ENCODE measurements at regions not wholly inside any gene's neighbourhood (a gene's known extent, or its start where the extent isn't known, plus 50 kb on each side); places are given as distances from the start of the nearest gene placed in this dataset.

- CTCF ChIA-PET = no interaction called here
- Histone ChIP-seq H3K9me3 (replicated peaks; ENCODE audit: control insufficient read depth, insufficient read depth, low read length) (no peaks in the 10 kb centered on the region), H4K20me1 (ENCODE audit: control insufficient read depth, insufficient read depth) (no peaks in the 10 kb centered on the region), H3K4me3 (no peak overlapping the region), H3K27ac (ENCODE audit: control insufficient read depth, insufficient read depth) (no peak overlapping the region), H3K4me2 (ENCODE audit: control insufficient read depth, insufficient read depth) (no peak overlapping the region), H3K4me1 (ENCODE audit: control insufficient read depth, insufficient read depth, low read length) (no peaks in the 10 kb centered on the region), H3K27me3 (replicated peaks in 1 of 2; ENCODE audit: control insufficient read depth in 2 of 2, insufficient read depth in 2 of 2, low read length in 1 of 2) (no peaks in the 10 kb centered on the region; a peak in 1 of 4 replicates), H3K79me2 (ENCODE audit: control insufficient read depth, insufficient read depth, low read length) (no peaks in the 10 kb centered on the region), H3K9ac (ENCODE audit: control insufficient read depth, insufficient read depth, low read length) (no peak overlapping the region), H2AFZ (ENCODE audit: control insufficient read depth, low read depth, low read length) (no peak overlapping the region), H3K36me3 (ENCODE audit: control insufficient read depth in 2 of 2, insufficient read depth in 2 of 2, low read length in 1 of 2) (no peaks in the 10 kb centered on the region)
- SMC1A ChIA-PET (ENCODE audit: uncharacterized antibody, unreplicated experiment) = interaction anchor here (1.4 kb wide), 1 partner anchor 67 kb away, joined by 3 read pairs; no protein-coding TSS in a partner anchor
- in situ Hi-C loops (cut with MboI) = no loop called here
- WGBS (ENCODE audit: insufficient coverage, insufficient replicate concordance, low lambda C conversion rate, missing lambda C conversion rate) = 40% methylated on average over 3 of the region's 3 CpGs
- intact Hi-C loops (cut with micrococcal nuclease; ENCODE audit: unreplicated experiment) = no loop called here
- ATAC-seq (no peak), FAIRE-seq (no peak), DNase-seq (ENCODE audit: low read depth, low spot score) (no peak)
- BruUV-seq (replicated peaks) = no TSS peak
- POLR2A ChIA-PET = no interaction called here
- RAD21 ChIA-PET (ENCODE audit: unreplicated experiment) = no interaction called here
- TF ChIP-seq STAT3 (IDR thresholded peaks at IDR 0.05; ENCODE audit: low read depth, low read length) (no peak), TBL1XR1 (IDR thresholded peaks at IDR 0.05; ENCODE audit: low read depth, low read length) (no peak), RFX5 (IDR thresholded peaks at IDR 0.05; ENCODE audit: low read depth, low read length) (no peak), SKIL (IDR thresholded peaks at IDR 0.05; ENCODE audit: low read depth, poor library complexity, severe bottlenecking) (no peak), NFXL1 (IDR thresholded peaks at IDR 0.05; ENCODE audit: borderline replicate concordance) (no peak), WRNIP1 (IDR thresholded peaks at IDR 0.05; ENCODE audit: borderline replicate concordance, low read depth, low read length) (no peak), SMARCA5 (IDR thresholded peaks at IDR 0.05) (no peak)
Observed at GRCh38 chr7:91351374-91351773, 87.1 kb downstream of the FZD1 start.
